ENCODE measurements at regions not wholly inside any gene's neighbourhood (a gene's known extent, or its start where the extent isn't known, plus 50 kb on each side); places are given as distances from the start of the nearest gene placed in this dataset.

DNA sequence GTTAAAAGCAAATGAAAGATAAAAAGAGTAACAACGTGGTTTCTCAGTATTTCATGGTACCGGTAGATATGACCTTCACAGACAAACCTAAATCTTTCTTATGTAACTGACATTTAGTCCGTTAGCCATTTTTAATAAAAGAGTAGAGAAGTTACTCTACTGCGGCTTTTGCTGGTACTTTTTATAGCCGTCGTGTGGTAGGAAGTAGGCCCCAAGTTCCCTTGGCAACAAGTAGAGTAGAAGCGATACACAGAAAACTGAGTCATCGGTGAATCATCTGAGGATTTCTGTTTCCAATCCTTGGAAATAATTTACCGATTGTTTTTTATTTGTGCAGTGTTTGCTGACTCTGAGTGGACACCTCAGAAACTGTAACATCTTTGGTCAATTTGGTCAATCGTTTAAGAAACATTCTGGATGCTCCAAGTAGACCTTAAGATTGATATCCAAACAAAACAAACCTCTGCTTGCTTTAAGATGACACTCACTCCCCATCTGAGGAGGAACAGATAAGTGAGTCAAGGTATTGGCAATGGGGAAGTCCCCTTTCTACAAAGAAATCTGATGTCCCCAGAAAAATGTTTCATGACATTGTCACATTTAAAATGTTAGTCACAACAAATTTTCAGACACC is 63.9 kb upstream of the AHR start:
- Histone ChIP-seq H3K4me3 (no peak overlapping the region), H3K27ac (peak overlapping the region; percentile 40 to 74), H3K9me3 (no peaks in the 10 kb centered on the region), H3K4me2 (peak overlapping the region; percentile 55), H3K4me1 (peaks cover 26% of the 10 kb centered on the region)
- DNase-seq (ENCODE audit: low read depth in 1 of 2, low spot score in 1 of 2) = peak; percentile 65 to 87
- ATAC-seq = peak; percentile 94 to 95
- FAIRE-seq = peak; percentile 88
- CTCF ChIA-PET = no interaction called here
- POLR2A ChIA-PET = no interaction called here
- WGBS (ENCODE audit: missing lambda C conversion rate) = 3% methylated on average over 10 of the region's 10 CpGs
- TF ChIP-seq SMC3 (IDR thresholded peaks at IDR 0.05) (peak; percentile 43; the same call in 2 of the 3 replicates), NR3C1 (IDR thresholded peaks at IDR 0.05) (no peak), CEBPB (IDR thresholded peaks at IDR 0.05) (peak in 1 of 2 experiments; percentile 66; a peak in 2 of 4 replicates), EP300 (IDR thresholded peaks at IDR 0.05) (peak in 1 of 2 experiments; percentile 26; a peak in 1 of 5 replicates), CBX2 (IDR thresholded peaks at IDR 0.05; ENCODE audit: borderline replicate concordance, low read depth) (no peak), RARB (CRISPR knock-in tag; IDR thresholded peaks at IDR 0.05) (no peak), JUN (IDR thresholded peaks at IDR 0.05) (peak in 1 of 2 experiments; percentile 70; a peak in 3 of 5 replicates), FOXS1 (CRISPR knock-in tag; IDR thresholded peaks at IDR 0.05) (no peak), ZSCAN20 (CRISPR knock-in tag; IDR thresholded peaks at IDR 0.05) (peak; percentile 47; the same call in 1 of the 2 replicates), JUNB (IDR thresholded peaks at IDR 0.05) (peak; percentile 95), FOSL2 (IDR thresholded peaks at IDR 0.05) (peak; percentile 96), FOSL2 (CRISPR knock-in tag; IDR thresholded peaks at IDR 0.05) (peak; percentile 99), GATA3 (IDR thresholded peaks at IDR 0.05; ENCODE audit: borderline replicate concordance) (peak; percentile 74; the same call in 1 of the 2 replicates), RAD21 (conservative IDR thresholded peaks at IDR 0.05 in 1 of 2, IDR thresholded peaks at IDR 0.05 in 1 of 2) (peak in 1 of 2 experiments; percentile 63; a peak in 4 of 5 replicates)
- TF ChIP-seq, protein P1, sequence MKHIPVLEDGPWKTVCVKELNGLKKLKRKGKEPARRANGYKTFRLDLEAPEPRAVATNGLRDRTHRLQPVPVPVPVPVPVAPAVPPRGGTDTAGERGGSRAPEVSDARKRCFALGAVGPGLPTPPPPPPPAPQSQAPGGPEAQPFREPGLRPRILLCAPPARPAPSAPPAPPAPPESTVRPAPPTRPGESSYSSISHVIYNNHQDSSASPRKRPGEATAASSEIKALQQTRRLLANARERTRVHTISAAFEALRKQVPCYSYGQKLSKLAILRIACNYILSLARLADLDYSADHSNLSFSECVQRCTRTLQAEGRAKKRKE (CRISPR knock-in tag; IDR thresholded peaks at IDR 0.05; ENCODE audit: low read depth) = no peak
- TF ChIP-seq, protein P2, sequence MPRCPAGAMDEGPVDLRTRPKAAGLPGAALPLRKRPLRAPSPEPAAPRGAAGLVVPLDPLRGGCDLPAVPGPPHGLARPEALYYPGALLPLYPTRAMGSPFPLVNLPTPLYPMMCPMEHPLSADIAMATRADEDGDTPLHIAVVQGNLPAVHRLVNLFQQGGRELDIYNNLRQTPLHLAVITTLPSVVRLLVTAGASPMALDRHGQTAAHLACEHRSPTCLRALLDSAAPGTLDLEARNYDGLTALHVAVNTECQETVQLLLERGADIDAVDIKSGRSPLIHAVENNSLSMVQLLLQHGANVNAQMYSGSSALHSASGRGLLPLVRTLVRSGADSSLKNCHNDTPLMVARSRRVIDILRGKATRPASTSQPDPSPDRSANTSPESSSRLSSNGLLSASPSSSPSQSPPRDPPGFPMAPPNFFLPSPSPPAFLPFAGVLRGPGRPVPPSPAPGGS (IDR thresholded peaks at IDR 0.05) = peak; percentile 55; the same call in 1 of the 3 replicates
- TF ChIP-seq, protein P3, sequence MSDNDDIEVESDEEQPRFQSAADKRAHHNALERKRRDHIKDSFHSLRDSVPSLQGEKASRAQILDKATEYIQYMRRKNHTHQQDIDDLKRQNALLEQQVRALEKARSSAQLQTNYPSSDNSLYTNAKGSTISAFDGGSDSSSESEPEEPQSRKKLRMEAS (IDR thresholded peaks at IDR 0.05) = peak; percentile 77

DNA sequence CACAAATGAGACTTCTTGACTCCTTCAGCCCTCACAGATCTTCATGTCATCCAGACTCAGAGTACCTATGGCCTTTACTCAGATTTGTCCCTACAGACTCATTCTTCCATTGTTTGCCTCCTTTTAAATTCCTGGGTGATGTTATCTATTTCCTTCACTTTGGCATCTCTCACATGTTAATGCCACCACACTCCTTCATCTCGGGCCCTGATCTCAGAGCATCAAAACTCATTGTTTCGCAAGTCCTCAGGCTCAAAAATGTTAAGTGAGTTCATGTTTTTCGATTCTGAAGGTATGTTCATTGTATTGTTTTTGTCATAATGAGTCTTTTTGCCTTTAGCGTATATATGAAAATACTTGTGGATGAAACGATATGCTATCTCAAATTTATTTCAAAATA is 62.3 kb upstream of the AHR start:
- TF ChIP-seq SREBF2 (IDR thresholded peaks at IDR 0.05) (no peak), CEBPB (IDR thresholded peaks at IDR 0.05) (peak; percentile 22 to 28; a peak in 2 of 4 replicates)
- ATAC-seq = no peak
- H3K4me1 ChIP-seq = peaks cover 36% of the 10 kb centered on the region
- 85% methylated on average over 5 of the region's 5 CpGs for WGBS (ENCODE audit: missing lambda C conversion rate)
- no peak for FAIRE-seq
- CTCF ChIA-PET = interaction anchor here (0.5 kb wide), 1 partner anchor 255 kb away, joined by 5 read pairs; no protein-coding TSS in a partner anchor
- no peaks in the 10 kb centered on the region for H3K9me3 ChIP-seq
- POLR2A ChIA-PET = no interaction called here
- no peak overlapping the region for H3K4me2 ChIP-seq
- no peak for DNase-seq (ENCODE audit: low read depth in 1 of 2, low spot score in 1 of 2)
- no peak overlapping the region for H3K4me3 ChIP-seq
- H3K27ac ChIP-seq = peak overlapping the region in 1 of 2 experiments; percentile 36; a peak in 1 of 6 replicates

DNA sequence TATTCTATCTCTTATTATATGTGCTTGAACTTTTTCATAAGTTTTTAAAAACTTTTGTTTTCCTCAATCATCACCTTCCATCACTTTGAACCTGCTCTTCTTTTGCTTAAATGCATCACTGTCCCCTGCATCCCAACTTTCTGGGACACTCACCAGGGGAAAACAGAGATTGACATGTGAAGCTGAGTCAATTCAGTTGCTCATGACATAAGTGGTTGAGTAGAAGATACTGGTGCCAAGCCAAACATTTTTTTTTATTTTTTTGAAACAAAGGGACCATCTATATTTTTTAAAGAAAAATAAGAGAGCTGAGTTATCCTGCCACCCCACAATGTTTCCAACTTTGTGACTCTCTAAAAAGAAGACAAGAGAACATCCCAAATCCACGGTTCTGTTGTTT is 61.8 kb upstream of the AHR start:
- ChIA-PET CTCF (interaction anchor here (1.4 to 1.5 kb wide), 2 partner anchors 254 to 410 kb away, joined by 3 to 4 read pairs; no protein-coding TSS in a partner anchor), POLR2A (no interaction called here)
- no peak for ATAC-seq
- H3K27ac ChIP-seq = 0 out of 6 replicates have a peak overlapping the region, but pooled peaks of 1 of the 2 experiments have one; percentile 8
- H3K4me2 ChIP-seq = no peak overlapping the region
- peaks cover 36% of the 10 kb centered on the region for H3K4me1 ChIP-seq
- FAIRE-seq = no peak
- DNase-seq (ENCODE audit: low read depth in 1 of 2, low spot score in 1 of 2) = no peak
- no peak overlapping the region for H3K4me3 ChIP-seq
- TF ChIP-seq MAZ (IDR thresholded peaks at IDR 0.05; ENCODE audit: borderline replicate concordance, low read depth, low read length) (no peak), EHF (CRISPR knock-in tag; IDR thresholded peaks at IDR 0.05) (no peak), RARB (CRISPR knock-in tag; IDR thresholded peaks at IDR 0.05) (no peak), EHMT2 (IDR thresholded peaks at IDR 0.05; ENCODE audit: low read depth) (no peak), POLR2A (IDR thresholded peaks at IDR 0.05; ENCODE audit: low read length) (no peak), EP300 (IDR thresholded peaks at IDR 0.05) (no peak)
- TF ChIP-seq, protein P4, sequence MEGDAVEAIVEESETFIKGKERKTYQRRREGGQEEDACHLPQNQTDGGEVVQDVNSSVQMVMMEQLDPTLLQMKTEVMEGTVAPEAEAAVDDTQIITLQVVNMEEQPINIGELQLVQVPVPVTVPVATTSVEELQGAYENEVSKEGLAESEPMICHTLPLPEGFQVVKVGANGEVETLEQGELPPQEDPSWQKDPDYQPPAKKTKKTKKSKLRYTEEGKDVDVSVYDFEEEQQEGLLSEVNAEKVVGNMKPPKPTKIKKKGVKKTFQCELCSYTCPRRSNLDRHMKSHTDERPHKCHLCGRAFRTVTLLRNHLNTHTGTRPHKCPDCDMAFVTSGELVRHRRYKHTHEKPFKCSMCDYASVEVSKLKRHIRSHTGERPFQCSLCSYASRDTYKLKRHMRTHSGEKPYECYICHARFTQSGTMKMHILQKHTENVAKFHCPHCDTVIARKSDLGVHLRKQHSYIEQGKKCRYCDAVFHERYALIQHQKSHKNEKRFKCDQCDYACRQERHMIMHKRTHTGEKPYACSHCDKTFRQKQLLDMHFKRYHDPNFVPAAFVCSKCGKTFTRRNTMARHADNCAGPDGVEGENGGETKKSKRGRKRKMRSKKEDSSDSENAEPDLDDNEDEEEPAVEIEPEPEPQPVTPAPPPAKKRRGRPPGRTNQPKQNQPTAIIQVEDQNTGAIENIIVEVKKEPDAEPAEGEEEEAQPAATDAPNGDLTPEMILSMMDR (IDR thresholded peaks at IDR 0.05) = no peak
- no peaks in the 10 kb centered on the region for H3K9me3 ChIP-seq
- WGBS (ENCODE audit: missing lambda C conversion rate) = 82% methylated on average over 1 of the region's 1 CpG
